ENCODE measurements at regions not wholly inside any gene's neighbourhood (a gene's known extent, or its start where the extent isn't known, plus 50 kb on each side); places are given as distances from the start of the nearest gene placed in this dataset.

DNA sequence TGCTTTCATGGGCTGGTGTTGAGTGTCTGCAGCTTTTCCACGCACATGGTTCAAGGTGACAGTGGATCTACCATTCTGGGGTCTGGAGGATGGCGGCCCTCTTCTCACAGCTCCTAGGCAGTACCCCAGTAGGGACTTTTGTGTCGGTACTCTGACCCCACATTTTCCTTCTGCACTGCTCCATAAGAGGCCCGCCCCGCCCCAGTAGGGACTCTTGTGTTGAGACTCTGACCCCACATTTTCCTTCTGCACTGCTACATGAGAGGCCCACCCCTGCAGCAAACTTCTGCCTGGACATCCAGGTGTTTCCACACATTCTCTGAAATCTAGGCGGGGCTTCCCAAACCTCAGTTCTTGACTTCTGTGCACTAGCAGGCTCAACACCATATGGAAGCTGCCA, 383.4 kb upstream of the MEIS2 start:
- TF ChIP-seq, protein P1, sequence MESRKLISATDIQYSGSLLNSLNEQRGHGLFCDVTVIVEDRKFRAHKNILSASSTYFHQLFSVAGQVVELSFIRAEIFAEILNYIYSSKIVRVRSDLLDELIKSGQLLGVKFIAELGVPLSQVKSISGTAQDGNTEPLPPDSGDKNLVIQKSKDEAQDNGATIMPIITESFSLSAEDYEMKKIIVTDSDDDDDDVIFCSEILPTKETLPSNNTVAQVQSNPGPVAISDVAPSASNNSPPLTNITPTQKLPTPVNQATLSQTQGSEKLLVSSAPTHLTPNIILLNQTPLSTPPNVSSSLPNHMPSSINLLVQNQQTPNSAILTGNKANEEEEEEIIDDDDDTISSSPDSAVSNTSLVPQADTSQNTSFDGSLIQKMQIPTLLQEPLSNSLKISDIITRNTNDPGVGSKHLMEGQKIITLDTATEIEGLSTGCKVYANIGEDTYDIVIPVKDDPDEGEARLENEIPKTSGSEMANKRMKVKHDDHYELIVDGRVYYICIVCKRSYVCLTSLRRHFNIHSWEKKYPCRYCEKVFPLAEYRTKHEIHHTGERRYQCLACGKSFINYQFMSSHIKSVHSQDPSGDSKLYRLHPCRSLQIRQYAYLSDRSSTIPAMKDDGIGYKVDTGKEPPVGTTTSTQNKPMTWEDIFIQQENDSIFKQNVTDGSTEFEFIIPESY (IDR thresholded peaks at IDR 0.05) = no peak
- TF ChIP-seq YY1 (IDR thresholded peaks at IDR 0.05) = no peak

Measured in liver (tissue), 1 donor.